Hepatocyte (in vitro differentiated cells): ENCODE measurements at regions not wholly inside any gene's neighbourhood (a gene's known extent, or its start where the extent isn't known, plus 50 kb on each side); places are given as distances from the start of the nearest gene placed in this dataset.

ENCODE experiments used
- DNase-seq: peaks from one replicate; pipeline ENCODE4 v3.0.0-alpha.2; 2016; ENCODE audit warnings: low spot score
- H2AFZ ChIP-seq: fragments of 200-600 bp; sonication (generic); 2 replicates; pipeline ENCODE4 v1.6.0; 2016; ENCODE audit warnings: antibody characterized with exemption, mild to moderate bottlenecking
- H3K27ac ChIP-seq: fragments of 200-600 bp; sonication (generic); 2 replicates; pipeline ENCODE4 v1.5.1; 2016; ENCODE audit warnings: mild to moderate bottlenecking
- H3K27me3 ChIP-seq: fragments of 200-600 bp; sonication (generic); 2 replicates; pipeline ENCODE4 v1.6.1; 2016
- H3K36me3 ChIP-seq: fragments of 200-600 bp; sonication (generic); replicated peaks from 2 replicates; pipeline ENCODE4 v1.5.1; 2016; ENCODE audit warnings: low read depth; ENCODE audit not compliant: insufficient read depth
- H3K4me1 ChIP-seq: fragments of 200-600 bp; sonication (generic); 2 replicates; pipeline ENCODE4 v1.5.1; 2016; ENCODE audit warnings: mild to moderate bottlenecking, moderate library complexity; ENCODE audit not compliant: insufficient read depth
- H3K4me2 ChIP-seq: fragments of 200-600 bp; sonication (generic); 2 replicates; pipeline ENCODE4 v1.6.0; 2016
- H3K4me3 ChIP-seq: fragments of 200-600 bp; sonication (generic); 2 replicates; pipeline ENCODE4 v1.5.1; 2016; ENCODE audit warnings: mild to moderate bottlenecking
- H3K79me2 ChIP-seq: fragments of 200-600 bp; sonication (generic); 2 replicates; pipeline ENCODE4 v1.6.0; 2017; ENCODE audit warnings: mild to moderate bottlenecking
- H3K9me2 ChIP-seq: fragments of 200-600 bp; sonication (generic); replicated peaks from 2 replicates; pipeline ENCODE4 v1.6.0; 2017; ENCODE audit warnings: mild to moderate bottlenecking; ENCODE audit not compliant: insufficient read depth
- H3K9me3 ChIP-seq: fragments of 200-600 bp; sonication (generic); 2 replicates; pipeline ENCODE4 v1.5.1; 2016; ENCODE audit warnings: low read depth, mild to moderate bottlenecking
- H4K20me1 ChIP-seq: fragments of 200-600 bp; sonication (generic); 2 replicates; pipeline ENCODE4 v1.6.0; 2016; ENCODE audit warnings: mild to moderate bottlenecking; ENCODE audit not compliant: insufficient read depth, poor library complexity, severe bottlenecking
- EZH2 ChIP-seq: fragments of 200-600 bp; sonication (generic); IDR thresholded peaks from 2 replicates; pipeline ENCODE4 v1.6.1; 2016; ENCODE audit warnings: antibody characterized with exemption, mild to moderate bottlenecking, borderline replicate concordance
- EZH2phosphoT487 ChIP-seq: fragments of 200-600 bp; sonication (generic); IDR thresholded peaks from one replicate; pipeline ENCODE4 v1.6.1; 2018; ENCODE audit warnings: antibody characterized with exemption, mild to moderate bottlenecking, low read depth, moderate library complexity; ENCODE audit not compliant: unreplicated experiment, severe bottlenecking
- WGBS: methylation state at CpG from one replicate; pipeline ENCODE4 v1.1.6; 2016; ENCODE audit warnings: low lambda C conversion rate; ENCODE audit errors: missing lambda C conversion rate; 5-methylcytosine and 5-hydroxymethylcytosine counted together
- TF ChIP-seq, protein P1 (sequence below): fragments of 200-600 bp; sonication (generic); IDR thresholded peaks from 2 replicates; pipeline ENCODE4 v1.5.1; 2016; ENCODE audit warnings: antibody characterized with exemption, mild to moderate bottlenecking; ENCODE audit not compliant: poor library complexity

DNA sequence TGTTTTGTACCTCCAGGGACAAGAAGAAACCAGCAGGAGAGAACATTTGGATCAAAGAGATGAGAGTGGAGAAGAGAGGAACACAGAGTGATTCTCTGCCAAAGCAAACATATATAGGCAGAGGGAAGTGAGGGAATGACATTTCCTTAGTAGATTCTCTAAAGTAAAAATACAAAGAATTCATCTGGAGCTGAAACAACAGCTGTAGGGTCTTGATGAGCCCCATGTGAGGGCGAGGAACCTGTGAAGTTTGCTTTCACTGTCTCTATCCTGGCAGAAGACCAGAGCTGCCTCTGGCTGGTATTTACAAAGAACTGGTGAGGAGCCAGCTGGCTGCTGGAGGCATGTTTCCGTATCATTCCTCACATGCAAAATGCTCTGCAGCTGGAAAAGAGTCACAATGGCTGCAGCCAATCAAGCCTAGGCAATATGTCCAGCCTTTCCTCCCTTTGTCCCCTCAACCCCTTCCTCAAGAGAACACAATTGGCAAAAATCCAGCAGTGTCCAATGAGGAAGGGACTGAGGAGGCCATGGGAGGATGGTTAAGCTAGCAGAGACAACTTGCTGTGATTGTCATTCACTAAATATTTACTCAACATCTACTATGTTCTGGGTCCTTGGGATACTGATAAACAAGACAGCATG is 122.5 kb downstream of the PHLDA1 start:
- Histone ChIP-seq H4K20me1 (no peaks in the 10 kb centered on the region), H2AFZ (no peak overlapping the region)
- 63% methylated on average over 2 of the region's 2 CpGs for WGBS

DNA sequence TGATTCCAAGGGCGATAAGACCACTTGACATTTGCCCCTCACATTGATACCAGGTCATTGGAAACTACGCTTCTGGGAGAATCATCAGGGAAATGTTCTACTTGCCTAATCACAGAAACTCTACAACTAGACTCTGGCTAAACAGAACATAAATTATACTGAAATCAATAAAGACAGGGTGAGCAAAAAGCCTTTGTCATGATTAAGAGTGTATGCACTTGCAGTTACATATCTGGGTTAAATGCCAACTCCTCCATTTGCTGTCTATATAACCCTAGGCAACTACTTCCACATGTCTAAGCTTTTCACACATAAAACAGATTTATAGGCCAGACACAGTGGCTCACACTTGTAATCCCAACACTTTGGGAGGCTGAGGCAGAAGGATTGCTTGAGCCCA is 125.7 kb downstream of the PHLDA1 start:
- 89% methylated on average over 2 of the region's 2 CpGs for WGBS
- no peaks in the 10 kb centered on the region for H4K20me1 ChIP-seq
- TF ChIP-seq, protein P1, sequence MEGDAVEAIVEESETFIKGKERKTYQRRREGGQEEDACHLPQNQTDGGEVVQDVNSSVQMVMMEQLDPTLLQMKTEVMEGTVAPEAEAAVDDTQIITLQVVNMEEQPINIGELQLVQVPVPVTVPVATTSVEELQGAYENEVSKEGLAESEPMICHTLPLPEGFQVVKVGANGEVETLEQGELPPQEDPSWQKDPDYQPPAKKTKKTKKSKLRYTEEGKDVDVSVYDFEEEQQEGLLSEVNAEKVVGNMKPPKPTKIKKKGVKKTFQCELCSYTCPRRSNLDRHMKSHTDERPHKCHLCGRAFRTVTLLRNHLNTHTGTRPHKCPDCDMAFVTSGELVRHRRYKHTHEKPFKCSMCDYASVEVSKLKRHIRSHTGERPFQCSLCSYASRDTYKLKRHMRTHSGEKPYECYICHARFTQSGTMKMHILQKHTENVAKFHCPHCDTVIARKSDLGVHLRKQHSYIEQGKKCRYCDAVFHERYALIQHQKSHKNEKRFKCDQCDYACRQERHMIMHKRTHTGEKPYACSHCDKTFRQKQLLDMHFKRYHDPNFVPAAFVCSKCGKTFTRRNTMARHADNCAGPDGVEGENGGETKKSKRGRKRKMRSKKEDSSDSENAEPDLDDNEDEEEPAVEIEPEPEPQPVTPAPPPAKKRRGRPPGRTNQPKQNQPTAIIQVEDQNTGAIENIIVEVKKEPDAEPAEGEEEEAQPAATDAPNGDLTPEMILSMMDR = no peak
- no peak for TF ChIP-seq EZH2phosphoT487

More for the DNA sequence above, 122.5 kb downstream of the PHLDA1 start:
- no peaks in the 10 kb centered on the region for H3K9me3 ChIP-seq
- no peaks in the 10 kb centered on the region for H3K79me2 ChIP-seq
- H3K27me3 ChIP-seq = no peaks in the 10 kb centered on the region
- H3K27ac ChIP-seq = peak overlapping the region; percentile 11
- DNase-seq = peak; percentile 77
- no peak overlapping the region for H3K4me3 ChIP-seq
- H3K36me3 ChIP-seq = no peaks in the 10 kb centered on the region
- H3K4me2 ChIP-seq = peak overlapping the region; percentile 13
- peaks cover 4% of the 10 kb centered on the region for H3K4me1 ChIP-seq
- no peaks in the 10 kb centered on the region for H3K9me2 ChIP-seq
- TF ChIP-seq EZH2 = no peak
- no peak for TF ChIP-seq EZH2phosphoT487
- TF ChIP-seq, protein P1 = no peak

DNA sequence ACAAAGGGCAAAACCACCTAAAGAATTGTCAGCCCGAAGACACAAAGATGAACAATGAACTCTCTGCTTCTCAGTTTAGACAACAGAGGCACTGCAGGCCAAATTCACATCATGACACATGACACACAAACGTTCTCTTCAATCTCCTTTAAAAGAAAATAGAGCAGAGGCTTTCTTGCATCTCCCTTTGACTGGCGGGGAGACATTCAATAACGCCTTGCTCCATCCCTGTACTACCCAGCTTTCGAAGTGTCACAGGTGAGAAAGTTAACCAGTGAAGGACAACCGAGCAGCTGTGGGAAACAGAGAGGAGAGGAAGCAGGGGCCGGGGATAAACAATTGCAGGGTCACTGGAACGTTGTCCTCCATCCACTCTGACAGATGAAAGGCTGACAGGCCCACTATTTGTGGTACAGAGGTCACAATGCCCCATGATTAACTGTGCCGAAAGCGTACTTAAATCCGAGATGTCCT is 130.8 kb downstream of the PHLDA1 start:
- H3K27me3 ChIP-seq = no peaks in the 10 kb centered on the region
- H3K27ac ChIP-seq = no peak overlapping the region
- H3K36me3 ChIP-seq = no peaks in the 10 kb centered on the region
- H3K9me3 ChIP-seq = no peaks in the 10 kb centered on the region
- no peaks in the 10 kb centered on the region for H3K79me2 ChIP-seq
- no peaks in the 10 kb centered on the region for H3K4me1 ChIP-seq
- 62% methylated on average over 11 of the region's 11 CpGs for WGBS
- DNase-seq = no peak
- no peaks in the 10 kb centered on the region for H4K20me1 ChIP-seq
- H3K4me2 ChIP-seq = no peak overlapping the region
- H3K9me2 ChIP-seq = no peaks in the 10 kb centered on the region
- H2AFZ ChIP-seq = no peak overlapping the region
- H3K4me3 ChIP-seq = no peak overlapping the region
- TF ChIP-seq EZH2phosphoT487 = no peak

More for the DNA sequence above, 125.7 kb downstream of the PHLDA1 start:
- H2AFZ ChIP-seq = no peak overlapping the region
- H3K4me2 ChIP-seq = no peak overlapping the region
- no peaks in the 10 kb centered on the region for H3K36me3 ChIP-seq
- H3K79me2 ChIP-seq = no peaks in the 10 kb centered on the region
- H3K27ac ChIP-seq = no peak overlapping the region
- H3K4me1 ChIP-seq = peaks cover 4% of the 10 kb centered on the region
- H3K9me2 ChIP-seq = no peaks in the 10 kb centered on the region
- no peak overlapping the region for H3K4me3 ChIP-seq
- DNase-seq = no peak
- H3K27me3 ChIP-seq = no peaks in the 10 kb centered on the region
- H3K9me3 ChIP-seq = no peaks in the 10 kb centered on the region

DNA sequence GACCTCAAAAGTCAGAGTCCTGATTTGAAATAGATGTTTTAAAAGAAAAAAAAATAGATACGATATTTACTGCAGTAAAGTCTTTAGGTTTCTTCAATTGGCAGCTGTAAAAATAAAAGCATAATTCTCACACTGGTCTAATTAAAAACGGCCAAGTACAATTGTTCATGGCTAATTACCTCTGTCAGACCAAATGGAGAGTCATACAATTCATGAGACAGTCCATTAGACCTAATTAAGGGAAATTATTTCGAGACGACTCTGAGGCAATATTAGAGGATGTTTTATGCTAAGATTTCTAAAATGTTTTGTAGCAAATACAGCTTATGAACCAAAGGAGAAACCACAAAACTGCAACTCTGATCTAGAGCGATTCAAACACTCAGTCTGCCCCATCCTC is 131.3 kb downstream of the PHLDA1 start:
- TF ChIP-seq, protein P1 = no peak
- no peak for TF ChIP-seq EZH2
- TF ChIP-seq EZH2phosphoT487 = no peak
- H4K20me1 ChIP-seq = no peaks in the 10 kb centered on the region
- H3K27me3 ChIP-seq = no peaks in the 10 kb centered on the region
- no peak overlapping the region for H2AFZ ChIP-seq
- H3K9me2 ChIP-seq = no peaks in the 10 kb centered on the region
- no peak overlapping the region for H3K27ac ChIP-seq
- no peaks in the 10 kb centered on the region for H3K36me3 ChIP-seq
- 73% methylated on average over 5 of the region's 5 CpGs for WGBS
- H3K9me3 ChIP-seq = no peaks in the 10 kb centered on the region
- DNase-seq = no peak
- no peaks in the 10 kb centered on the region for H3K4me1 ChIP-seq
- H3K4me2 ChIP-seq = no peak overlapping the region
- H3K4me3 ChIP-seq = no peak overlapping the region
- no peaks in the 10 kb centered on the region for H3K79me2 ChIP-seq
